Cardiac fibroblast (primary cell): ENCODE measurements at regions not wholly inside any gene's neighbourhood (a gene's known extent, or its start where the extent isn't known, plus 50 kb on each side); places are given as distances from the start of the nearest gene placed in this dataset.

Experiments
- DNase-seq, 2 donors: peaks; one replicate each; pipeline versions ENCODE4 v3.0.0 to v3.0.0-alpha.2; 2010; ENCODE audit warnings: low read depth in 2 of 2
- H3K4me3 ChIP-seq, 2 donors: replicated peaks in 1 of 2; 1 replicate in 1 of 2; 2 replicates in 1 of 2; pipeline ENCODE4 v1.5.1; 2011; ENCODE audit warnings: low read depth in 2 of 2, low read length in 2 of 2, mild to moderate bottlenecking in 2 of 2, moderate library complexity in 1 of 2
- CTCF ChIP-seq: IDR thresholded peaks from one replicate; pipeline ENCODE4 v1.5.1; 2011; ENCODE audit warnings: low read depth, mild to moderate bottlenecking, low read length, inconsistent platforms

GRCh38 chr5:71982717-71983395, 124.4 kb upstream of the MAP1B start:
- DNase-seq, result no peak
- no peak overlapping the region for H3K4me3 ChIP-seq
- TF ChIP-seq CTCF, result no peak

GRCh38 chr5:71986101-71986500, 121.2 kb upstream of the MAP1B start:
- DNase-seq, result no peak
- no peak overlapping the region for H3K4me3 ChIP-seq
- no peak for TF ChIP-seq CTCF

- TF ChIP-seq CTCF, result no peak
- no peak for DNase-seq
- no peak overlapping the region for H3K4me3 ChIP-seq
Measured at GRCh38 chr5:71988808-71989207, 118.5 kb upstream of the MAP1B start.

- no peak for TF ChIP-seq CTCF
- DNase-seq, result no peak
- no peak overlapping the region for H3K4me3 ChIP-seq
Measured at GRCh38 chr5:71993600-71993999, 113.7 kb upstream of the MAP1B start.

GRCh38 chr5:71996789-71997188, 110.5 kb upstream of the MAP1B start:
- DNase-seq, result no peak
- TF ChIP-seq CTCF, result no peak
- H3K4me3 ChIP-seq, result no peak overlapping the region

GRCh38 chr5:71998746-71999145, 108.5 kb upstream of the MAP1B start:
- no peak for DNase-seq
- H3K4me3 ChIP-seq, result no peak overlapping the region
- no peak for TF ChIP-seq CTCF

GRCh38 chr5:72000707-72001106, 106.6 kb upstream of the MAP1B start:
- H3K4me3 ChIP-seq, result no peak overlapping the region
- DNase-seq, result no peak
- TF ChIP-seq CTCF, result no peak
